Activated naive CD4-positive, alpha-beta T cell treated with anti-CD3 and anti-CD28 coated beads, Interleukin-2, amount 50 U/mL, for 16 hours (primary cell): ENCODE measurements at regions not wholly inside any gene's neighbourhood (a gene's known extent, or its start where the extent isn't known, plus 50 kb on each side); places are given as distances from the start of the nearest gene placed in this dataset.
"Not testable (repeated sequence)": the region's sequence is repeated elsewhere in the genome, so short reads cannot be mapped to it uniquely, and the experiment has no call there.

Experiments used
- DNase-seq: peaks from one replicate; pipeline ENCODE4 v3.0.0-alpha.2; 2020

DNA sequence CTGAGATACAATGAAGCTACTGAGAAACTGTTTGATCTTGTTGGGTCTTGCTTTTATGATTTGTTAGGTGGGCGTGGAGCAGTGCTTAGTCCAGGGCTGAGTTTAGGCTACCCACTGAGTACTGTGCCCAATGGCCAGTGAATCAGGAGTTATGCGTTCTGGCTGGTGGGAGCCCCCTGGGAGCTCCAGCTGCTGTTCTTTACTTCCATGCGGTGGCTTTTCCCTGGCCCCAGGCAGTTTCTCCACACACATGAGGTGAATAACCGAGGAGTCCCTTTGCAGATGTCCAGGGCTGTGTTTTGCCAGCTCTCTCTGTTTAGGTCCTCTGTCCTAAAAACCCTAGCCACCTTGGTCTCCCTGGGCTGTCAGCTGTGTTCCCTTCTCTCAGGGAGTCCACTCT, 106.5 kb downstream of the KLF13 start:
- DNase-seq, result no peak

- DNase-seq, result no peak
Measured at GRCh38 chr15:31433574-31433973, 106.9 kb downstream of the KLF13 start.

DNA sequence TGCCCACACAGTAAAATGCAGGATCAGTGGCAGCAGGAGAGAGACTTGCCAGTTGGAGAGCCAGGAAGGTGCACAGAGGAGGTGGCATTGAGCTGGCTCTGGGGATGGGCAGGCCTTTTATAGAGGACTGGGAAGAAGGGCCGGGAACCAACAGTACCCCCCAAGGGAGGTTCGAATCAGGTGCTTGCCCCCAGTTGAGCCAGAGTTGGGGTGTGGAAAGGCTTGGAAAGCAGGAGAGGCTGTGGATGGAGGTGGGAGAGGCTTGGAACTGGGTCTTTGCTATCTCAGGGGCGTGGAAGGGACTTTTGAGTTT, 107.6 kb downstream of the KLF13 start:
- DNase-seq, result no peak

GRCh38 chr15:31434588-31435260, 108.1 kb downstream of the KLF13 start:
- DNase-seq, result peak; percentile 78

GRCh38 chr15:31435261-31435911, 108.8 kb downstream of the KLF13 start:
- peak; percentile 80 for DNase-seq

DNA sequence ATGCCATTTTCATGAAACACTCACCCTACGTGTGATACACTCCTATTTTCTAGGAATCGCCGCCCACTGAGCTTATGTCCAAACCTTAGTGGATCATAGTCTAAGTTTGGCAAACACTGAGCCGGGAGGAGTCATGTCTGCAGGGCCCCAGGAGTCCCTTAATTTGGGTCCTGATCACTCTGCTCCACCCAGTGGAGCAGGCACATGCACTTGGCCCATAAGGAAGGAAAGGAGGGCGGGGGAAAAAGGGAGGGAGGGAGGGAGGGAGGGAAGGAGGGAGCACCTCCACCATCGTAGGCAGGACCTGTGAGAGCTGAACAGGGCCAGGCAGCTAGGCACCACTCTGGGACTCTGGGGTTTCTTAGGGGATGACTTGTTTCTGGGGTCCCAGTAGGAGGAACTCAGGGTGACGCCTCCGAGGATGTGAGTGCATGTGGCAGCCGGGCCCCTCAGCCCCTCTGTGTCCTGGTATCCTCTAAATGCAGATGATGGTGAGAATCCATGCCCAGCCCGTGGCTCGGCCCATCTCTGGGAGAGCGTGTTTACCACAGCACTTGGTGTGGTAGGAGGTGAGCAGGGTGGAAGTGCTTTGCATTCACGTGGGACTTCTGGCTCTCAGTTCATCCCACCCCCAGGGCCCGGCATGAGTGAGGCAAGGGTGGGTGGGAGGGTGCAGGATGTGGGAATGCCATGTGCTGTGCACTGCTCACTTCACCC, 109.4 kb downstream of the KLF13 start:
- DNase-seq, result no peak

DNA sequence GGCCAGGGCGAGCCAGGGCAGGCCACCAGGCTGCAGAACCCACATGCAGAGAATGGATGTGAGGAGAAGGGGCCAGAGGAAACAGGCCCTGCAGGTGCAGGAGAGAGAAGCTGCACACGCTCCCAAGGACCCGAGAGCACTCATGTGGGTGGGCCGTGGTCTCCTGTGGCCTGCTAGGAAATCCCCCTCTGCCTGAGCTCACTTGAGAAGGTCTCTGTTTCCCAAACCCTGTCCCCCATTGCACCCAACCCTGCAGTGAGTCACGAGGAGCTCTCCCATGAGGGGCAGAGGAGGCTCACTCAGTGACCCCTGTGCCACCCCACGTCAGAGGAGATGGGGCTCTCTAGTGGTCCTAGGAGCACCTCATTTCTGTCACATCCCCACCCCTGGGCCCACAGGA, 111.1 kb downstream of the KLF13 start:
- DNase-seq, result peak; percentile 59

- no peak for DNase-seq
Measured at GRCh38 chr15:31438601-31439265, 112.1 kb downstream of the KLF13 start.

DNA sequence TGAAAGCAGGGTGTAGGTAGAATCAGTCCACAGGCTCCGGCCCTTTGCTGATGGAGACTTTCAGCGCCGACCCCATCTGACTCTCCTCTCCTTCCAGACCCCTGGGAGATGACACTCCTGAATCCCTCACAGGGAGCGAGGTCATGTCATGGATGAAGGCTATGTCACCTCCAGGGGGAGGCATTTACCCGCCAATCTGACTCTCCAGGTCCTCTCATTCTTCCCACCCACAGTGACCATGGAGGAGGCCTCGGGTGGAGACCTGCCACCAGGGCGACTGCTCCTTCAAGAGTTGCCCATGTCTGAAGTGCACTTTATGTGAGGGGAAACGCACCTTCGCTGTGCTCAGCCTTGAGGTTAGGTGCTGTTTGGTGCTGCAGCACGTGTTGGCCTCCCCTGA, 112.7 kb downstream of the KLF13 start:
- DNase-seq, result peak; percentile 32

- not testable (repeated sequence) for DNase-seq
Measured at GRCh38 chr15:31440216-31440615, 113.6 kb downstream of the KLF13 start.

DNA sequence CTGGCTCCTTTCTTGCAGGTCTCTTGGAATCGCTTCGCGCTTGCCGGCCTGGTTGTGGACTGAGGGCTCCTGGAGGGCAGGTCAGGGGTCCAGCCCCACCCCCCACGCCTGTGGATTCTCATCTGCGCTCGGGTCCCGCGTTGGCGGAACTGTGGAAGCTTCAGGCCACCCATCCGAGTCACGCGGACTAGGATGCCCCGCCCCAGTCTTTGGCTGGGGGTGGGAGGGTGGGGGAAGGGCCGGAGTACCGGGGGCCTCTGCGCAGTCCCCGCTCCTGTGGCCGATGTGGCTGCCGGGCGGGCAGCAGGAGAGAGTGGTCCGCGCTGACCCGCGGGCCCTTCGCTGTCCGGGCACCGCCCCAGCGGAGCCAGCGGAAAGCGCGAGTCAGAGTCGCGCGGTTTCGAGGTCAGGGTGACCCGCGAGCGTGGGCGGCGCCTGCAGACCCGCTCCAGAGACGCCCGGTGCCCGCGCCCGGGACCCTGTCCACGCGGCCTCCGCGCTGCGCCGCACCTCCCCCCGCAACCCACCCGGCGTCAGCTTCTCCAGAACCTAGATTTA, 114.2 kb downstream of the KLF13 start:
- peak; percentile 43 for DNase-seq

DNA sequence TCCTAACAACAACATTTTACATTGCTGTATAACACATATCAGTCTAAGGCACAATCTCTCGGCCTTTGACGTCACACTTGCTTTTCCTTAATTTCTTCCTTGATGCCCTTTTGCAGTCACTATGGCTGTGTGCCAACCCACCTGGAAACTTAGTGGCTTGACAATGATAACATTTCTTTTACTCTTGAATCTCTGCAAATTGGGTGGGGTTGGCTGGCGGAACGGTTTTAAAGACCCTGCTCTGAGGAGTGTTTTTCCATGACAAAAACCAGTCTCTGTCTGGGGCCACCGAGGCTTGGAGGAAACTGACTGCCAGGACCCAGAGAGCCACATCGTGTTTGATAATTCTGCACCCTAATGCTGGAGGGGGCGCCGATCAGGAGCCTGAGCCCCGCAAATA, 115.6 kb downstream of the KLF13 start:
- no peak for DNase-seq

DNA sequence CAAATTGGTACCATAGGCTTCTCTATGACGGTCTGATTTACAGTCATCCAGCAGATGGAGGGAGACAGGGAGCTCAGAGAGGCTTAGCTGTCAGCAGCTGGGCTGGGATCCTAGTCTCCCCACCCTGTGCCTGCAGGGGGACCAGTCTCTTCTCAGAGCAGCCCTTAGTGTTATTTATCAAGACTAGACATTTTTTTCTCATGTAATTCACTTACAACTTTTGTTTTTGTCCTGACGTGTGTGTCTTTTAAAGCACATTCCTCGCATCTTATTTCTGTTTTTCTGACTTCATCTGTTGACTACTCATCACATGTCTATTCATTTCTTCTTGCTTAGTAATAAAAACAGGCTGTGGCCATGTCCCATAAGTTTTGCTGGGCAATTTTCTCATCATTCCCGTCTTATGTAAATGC, 116.1 kb downstream of the KLF13 start:
- DNase-seq, result no peak

DNA sequence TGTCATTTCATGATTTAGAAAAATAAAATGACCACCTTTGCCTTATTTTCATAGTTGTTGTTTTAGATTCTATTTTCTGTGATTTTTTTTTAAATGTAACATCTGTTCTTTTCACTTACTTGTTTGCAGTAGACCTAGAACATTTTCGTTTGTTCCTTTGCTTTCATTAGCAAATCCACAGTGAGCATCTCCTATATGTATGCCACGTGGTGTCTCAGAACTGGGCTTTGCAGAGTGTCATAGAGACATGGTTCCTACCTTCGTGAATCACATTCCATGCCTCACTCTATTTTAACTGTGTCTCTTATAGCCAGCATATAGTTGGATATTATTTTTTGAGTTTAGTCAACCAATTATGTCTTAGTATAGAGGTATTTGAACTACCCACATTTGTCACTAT, 118.2 kb downstream of the KLF13 start:
- no peak for DNase-seq

GRCh38 chr15:31446546-31446945, 119.9 kb downstream of the KLF13 start:
- no peak for DNase-seq

DNA sequence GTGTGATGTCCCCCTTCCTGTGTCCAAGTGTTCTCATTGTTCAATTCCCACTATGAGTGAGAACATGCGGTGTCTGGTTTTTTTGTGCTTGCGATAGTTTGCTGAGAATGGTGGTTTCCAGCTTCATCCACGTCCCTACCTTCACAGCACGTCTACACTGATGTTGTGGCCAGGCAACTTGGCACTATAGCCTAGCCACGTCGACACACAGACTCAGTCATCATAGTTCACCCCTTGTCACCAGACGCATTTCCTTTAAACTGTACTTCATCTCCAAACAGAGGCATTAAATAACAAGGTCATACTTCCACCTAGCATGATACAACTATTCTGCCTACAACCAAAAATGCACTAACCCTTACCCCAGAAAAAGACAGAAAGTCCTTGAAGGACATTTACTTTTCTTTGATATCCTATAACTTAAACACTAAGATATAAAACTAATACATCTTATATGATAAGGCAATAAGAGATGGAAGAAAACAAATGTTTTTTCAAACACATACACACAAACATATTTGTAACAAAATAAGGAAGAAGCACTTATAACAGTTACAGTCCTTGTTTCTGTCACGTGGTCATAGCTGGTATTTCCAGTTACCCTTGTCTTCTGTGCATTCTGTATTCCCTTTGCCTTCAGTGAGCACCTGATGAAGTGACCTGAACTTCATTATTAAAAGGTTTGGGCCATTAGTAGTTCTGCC, 121.4 kb downstream of the KLF13 start:
- no peak for DNase-seq

DNA sequence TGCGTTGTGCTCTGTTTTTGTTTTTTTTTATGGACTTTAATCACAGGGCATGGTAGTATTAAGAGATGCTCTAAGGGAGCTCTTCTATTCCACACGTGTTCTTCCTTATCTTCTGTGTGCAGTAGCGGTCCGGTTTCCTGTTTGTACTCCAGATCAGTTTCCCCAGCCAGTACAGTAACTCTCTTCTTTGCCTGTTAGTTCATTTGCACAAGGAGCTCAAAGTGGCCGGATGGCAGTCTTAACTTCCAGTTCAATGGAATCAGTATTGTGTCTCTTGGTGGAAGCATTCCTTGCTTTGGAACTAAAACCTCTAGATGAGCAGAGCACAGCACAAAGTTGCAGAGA, 122.0 kb downstream of the KLF13 start:
- no peak for DNase-seq

- DNase-seq, result no peak
Measured at GRCh38 chr15:31452595-31453557, 126.2 kb downstream of the KLF13 start.

DNA sequence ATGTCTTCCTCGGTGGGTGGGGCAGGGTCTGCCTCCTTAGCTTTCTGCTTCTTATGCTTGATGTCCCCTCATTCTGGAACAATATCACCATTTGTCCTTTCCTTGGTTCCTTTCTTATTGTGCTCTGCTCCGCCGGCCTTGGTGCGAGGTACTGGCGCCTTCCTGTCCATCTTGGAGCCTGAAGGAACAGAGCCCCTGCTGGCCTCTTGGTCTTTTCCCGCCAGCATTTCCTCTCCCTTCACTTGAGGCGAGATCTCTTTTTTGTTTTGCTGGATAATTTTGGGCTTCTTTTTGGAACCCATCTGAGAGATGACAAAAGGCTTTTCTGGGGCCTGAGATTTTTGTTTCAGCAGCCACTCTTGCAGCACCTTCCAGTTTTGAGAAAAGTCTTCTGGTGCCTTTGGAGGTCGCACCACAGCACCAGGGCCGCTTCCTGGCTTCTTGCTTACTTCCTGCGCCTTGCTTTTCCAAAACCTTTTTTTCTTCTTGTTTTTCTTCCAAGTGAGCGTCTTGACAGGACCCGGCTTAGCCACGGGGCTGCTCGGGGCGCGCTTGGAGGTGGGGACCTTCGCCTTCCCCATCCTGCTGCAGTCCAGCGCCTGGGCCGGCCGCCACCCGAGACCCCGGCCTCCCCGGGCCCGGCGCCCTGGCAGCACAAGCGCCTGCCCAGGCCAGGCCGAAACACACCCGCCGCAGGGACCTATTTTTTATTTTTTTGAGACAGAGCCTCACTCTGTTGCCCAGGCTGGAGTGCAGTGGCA, 127.1 kb downstream of the KLF13 start:
- no peak for DNase-seq

DNA sequence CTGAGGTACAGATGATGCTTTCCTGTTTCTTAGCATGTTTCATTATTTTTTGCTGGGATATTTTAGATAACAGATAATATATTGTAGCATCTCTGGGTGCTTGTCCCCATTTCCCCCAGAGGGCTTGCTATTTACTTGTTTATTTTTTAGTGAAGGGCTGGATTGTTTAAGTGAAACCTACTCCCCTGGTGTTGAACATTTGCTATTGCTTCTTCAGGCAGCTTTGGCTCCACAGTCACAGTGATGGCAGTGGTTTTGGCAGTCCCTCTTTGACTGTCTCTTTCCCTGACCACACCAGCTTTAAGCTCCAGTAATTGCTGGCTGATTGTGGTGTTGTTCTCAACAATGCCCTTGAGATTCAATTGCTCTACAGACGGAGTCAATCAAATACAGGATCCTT, 128.9 kb downstream of the KLF13 start:
- no peak for DNase-seq
